ENCODE measurements at regions not wholly inside any gene's neighbourhood (a gene's known extent, or its start where the extent isn't known, plus 50 kb on each side); places are given as distances from the start of the nearest gene placed in this dataset.

- TF ChIP-seq CTCF (IDR thresholded peaks at IDR 0.05; ENCODE audit: low read depth, low read length), result no peak
- in situ Hi-C loops (cut with HindIII; ENCODE audit: low sequenced_read_pairs), result no loop called here
- no peak for DNase-seq (ENCODE audit: low read depth, low spot score)
- H3K4me3 ChIP-seq (ENCODE audit: low read depth, low read length), result no peak overlapping the region
These were observed 93.3 kb upstream of the MYLIP start for GRCh38 chr6:16035488-16036080.

DNA sequence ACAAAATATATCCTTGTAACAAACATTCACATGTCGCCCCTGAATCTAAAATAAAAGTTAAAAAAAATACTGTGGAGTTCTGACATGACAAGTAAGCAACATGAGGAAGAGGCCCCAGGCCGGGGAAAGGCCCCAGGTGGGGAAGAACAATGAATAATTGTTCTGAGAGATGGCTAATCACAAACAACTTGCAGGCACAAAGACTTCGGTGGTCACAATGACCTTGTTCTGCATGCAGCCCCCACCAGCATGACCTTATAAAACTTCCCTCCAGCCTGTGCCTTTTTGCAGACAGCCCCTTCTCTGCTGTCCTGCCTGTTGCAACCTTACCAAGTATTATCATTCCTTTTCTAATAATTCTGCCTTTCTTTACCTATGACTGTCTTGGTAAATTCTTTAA, 95.7 kb upstream of the MYLIP start:
- H3K4me3 ChIP-seq (ENCODE audit: low read depth, low read length), result no peak overlapping the region
- in situ Hi-C loops (cut with HindIII; ENCODE audit: low sequenced_read_pairs), result no loop called here
- no peak for TF ChIP-seq CTCF (IDR thresholded peaks at IDR 0.05; ENCODE audit: low read depth, low read length)
- DNase-seq (ENCODE audit: low read depth, low spot score), result no peak

DNA sequence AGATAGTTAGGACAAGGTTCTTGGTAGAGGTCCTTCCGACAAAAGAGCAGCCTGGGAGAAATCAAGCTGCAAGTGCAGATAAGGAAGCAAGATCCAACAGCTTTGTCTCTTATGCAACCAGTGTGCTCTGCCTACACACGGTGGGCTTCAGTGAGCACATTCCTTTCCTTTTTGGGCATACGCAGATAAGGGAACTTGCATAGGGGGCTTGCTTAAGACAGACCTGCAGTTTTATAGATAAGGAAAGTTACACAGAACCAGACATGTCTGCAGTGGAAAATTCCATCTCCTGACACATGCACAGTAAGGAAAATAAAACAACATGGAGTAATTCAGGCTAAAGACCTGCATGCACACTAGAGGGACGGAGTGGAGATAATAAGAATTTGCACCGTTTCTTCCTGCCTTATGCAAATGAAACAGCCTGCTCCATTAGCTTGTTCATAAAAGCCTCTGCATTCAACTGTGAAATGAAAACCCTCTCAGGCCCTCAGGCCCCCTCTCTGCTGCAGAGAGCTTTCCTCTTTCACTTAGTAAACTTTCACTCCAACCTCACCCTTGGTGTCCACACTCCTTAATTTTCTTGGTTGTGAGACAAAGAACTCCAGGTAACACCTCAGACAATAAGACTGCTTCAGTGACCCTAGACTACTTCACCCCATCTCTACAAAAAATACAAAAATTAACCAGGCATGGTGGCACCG, 97.5 kb upstream of the MYLIP start:
- no peak overlapping the region for H3K4me3 ChIP-seq (ENCODE audit: low read depth, low read length)
- no peak for DNase-seq (ENCODE audit: low read depth, low spot score)
- TF ChIP-seq CTCF (IDR thresholded peaks at IDR 0.05; ENCODE audit: low read depth, low read length), result no peak
- in situ Hi-C loops (cut with HindIII; ENCODE audit: low sequenced_read_pairs), result no loop called here

DNA sequence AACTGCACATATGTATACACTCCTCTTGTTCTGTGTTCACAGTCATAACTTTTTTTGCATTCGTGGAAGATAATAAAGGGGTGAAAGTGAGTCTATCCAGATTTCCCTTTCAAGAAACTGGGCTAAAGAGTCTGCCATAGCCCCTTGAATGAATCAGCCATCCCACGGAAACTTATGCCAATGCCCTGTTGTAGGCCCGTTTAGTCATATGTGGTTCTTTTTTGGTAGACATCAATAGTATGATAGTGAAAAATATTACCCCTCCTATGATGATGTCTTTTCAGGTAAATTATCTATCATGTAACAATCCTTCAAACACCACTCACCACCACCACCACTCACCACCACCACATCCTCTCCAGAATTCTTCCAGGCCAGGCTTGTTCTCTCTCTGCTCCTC, 99.9 kb upstream of the MYLIP start:
- no peak overlapping the region for H3K4me3 ChIP-seq (ENCODE audit: low read depth, low read length)
- no peak for TF ChIP-seq CTCF (IDR thresholded peaks at IDR 0.05; ENCODE audit: low read depth, low read length)
- in situ Hi-C loops (cut with HindIII; ENCODE audit: low sequenced_read_pairs), result no loop called here
- no peak for DNase-seq (ENCODE audit: low read depth, low spot score)

DNA sequence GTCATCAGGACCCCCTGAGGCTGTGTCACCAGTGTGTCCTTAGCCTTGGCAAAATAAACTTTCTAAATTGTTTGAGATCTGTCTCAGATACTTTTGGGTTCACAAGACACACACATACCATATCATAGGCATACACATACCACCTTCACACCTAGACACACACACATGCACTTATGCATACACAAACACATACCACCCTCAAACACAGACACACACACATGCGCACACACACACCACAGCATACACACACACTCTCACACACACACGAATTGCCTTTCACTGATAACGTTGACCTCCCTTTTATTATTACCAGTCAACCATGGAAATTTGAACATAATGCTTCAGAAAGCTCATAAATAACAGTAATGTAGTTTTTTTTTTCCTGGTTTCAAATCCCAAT, 108.6 kb upstream of the MYLIP start:
- no peak overlapping the region for H3K4me3 ChIP-seq (ENCODE audit: low read depth, low read length)
- no peak for DNase-seq (ENCODE audit: low read depth, low spot score)
- in situ Hi-C loops (cut with HindIII; ENCODE audit: low sequenced_read_pairs), result no loop called here
- no peak for TF ChIP-seq CTCF (IDR thresholded peaks at IDR 0.05; ENCODE audit: low read depth, low read length)

GRCh38 chr6:16019462-16019861, 109.4 kb upstream of the MYLIP start:
- in situ Hi-C loops (cut with HindIII; ENCODE audit: low sequenced_read_pairs), result no loop called here

More at GRCh38 chr6:16019462-16019861, 109.4 kb upstream of the MYLIP start:
- no peak overlapping the region for H3K4me3 ChIP-seq (ENCODE audit: low read depth, low read length)
- no peak for TF ChIP-seq CTCF (IDR thresholded peaks at IDR 0.05; ENCODE audit: low read depth, low read length)
- DNase-seq (ENCODE audit: low read depth, low spot score), result no peak

All from astrocyte of the spinal cord (primary cell).